ENCODE measurements at regions not wholly inside any gene's neighbourhood (a gene's known extent, or its start where the extent isn't known, plus 50 kb on each side); places are given as distances from the start of the nearest gene placed in this dataset.

DNA sequence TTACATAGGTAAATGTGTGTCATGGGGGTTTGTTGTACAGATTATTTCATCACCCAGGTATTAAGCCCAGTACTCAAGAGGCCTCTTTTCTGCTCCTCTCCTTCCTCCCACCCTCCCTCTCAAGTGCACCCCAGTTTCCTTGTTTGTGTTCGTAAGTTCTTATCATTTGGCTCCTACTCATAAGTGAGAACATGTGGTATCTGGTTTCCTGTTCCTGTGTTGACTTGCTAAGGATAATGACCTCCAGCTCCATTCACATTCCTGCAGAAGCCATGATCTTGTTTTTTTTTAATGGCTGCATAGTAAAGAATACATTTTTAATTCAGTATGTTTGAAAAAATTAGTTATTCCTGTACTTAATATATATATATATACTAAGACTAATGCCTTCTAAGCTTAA lies 107.7 kb downstream of the CLDN17 start:
- TF ChIP-seq POLR2A (IDR thresholded peaks at IDR 0.05; ENCODE audit: low read depth, low read length): no peak
- no peak for TF ChIP-seq POLR2AphosphoS5 (IDR thresholded peaks at IDR 0.05; ENCODE audit: low read depth, low read length)
- TF ChIP-seq TAF1 (IDR thresholded peaks at IDR 0.05; ENCODE audit: borderline replicate concordance, low read depth, low read length): no peak
